Glutamatergic neuron (in vitro differentiated cells): ENCODE measurements at regions not wholly inside any gene's neighbourhood (a gene's known extent, or its start where the extent isn't known, plus 50 kb on each side); places are given as distances from the start of the nearest gene placed in this dataset.

Experiments
- DNase-seq: peaks from one replicate; pipeline ENCODE4 v3.0.0; 2022
- H3K27ac Mint-ChIP-seq: one replicate; pipeline ENCODE4 v1.8.0; 2020; ENCODE audit warnings: mild to moderate bottlenecking, mixed read lengths, inconsistent platforms; ENCODE audit not compliant: unreplicated experiment
- H3K27me3 Mint-ChIP-seq: one replicate; pipeline ENCODE4 v1.8.0; 2020; ENCODE audit warnings: mild to moderate bottlenecking, moderate library complexity, mixed read lengths, inconsistent platforms; ENCODE audit not compliant: unreplicated experiment
- H3K36me3 Mint-ChIP-seq: one replicate; pipeline ENCODE4 v1.8.0; 2020; ENCODE audit warnings: mild to moderate bottlenecking, mixed read lengths, inconsistent platforms; ENCODE audit not compliant: unreplicated experiment
- H3K4me1 Mint-ChIP-seq: one replicate; pipeline ENCODE4 v1.8.0; 2020; ENCODE audit warnings: mild to moderate bottlenecking, low read depth, mixed read lengths, inconsistent platforms; ENCODE audit not compliant: unreplicated experiment
- H3K4me3 Mint-ChIP-seq: one replicate; pipeline ENCODE4 v1.8.0; 2020; ENCODE audit warnings: mild to moderate bottlenecking, mixed read lengths, inconsistent platforms; ENCODE audit not compliant: unreplicated experiment
- H3K9me3 Mint-ChIP-seq: one replicate; pipeline ENCODE4 v1.8.0; 2020; ENCODE audit warnings: mild to moderate bottlenecking, moderate library complexity, mixed read lengths, inconsistent platforms; ENCODE audit not compliant: unreplicated experiment
- TF ChIP-seq, protein P1 (sequence below): fragments of 200-600 bp; sonication (generic); IDR thresholded peaks from one replicate; pipeline ENCODE4 v1.5.0; 2021; ENCODE audit not compliant: partially characterized antibody, unreplicated experiment

DNA sequence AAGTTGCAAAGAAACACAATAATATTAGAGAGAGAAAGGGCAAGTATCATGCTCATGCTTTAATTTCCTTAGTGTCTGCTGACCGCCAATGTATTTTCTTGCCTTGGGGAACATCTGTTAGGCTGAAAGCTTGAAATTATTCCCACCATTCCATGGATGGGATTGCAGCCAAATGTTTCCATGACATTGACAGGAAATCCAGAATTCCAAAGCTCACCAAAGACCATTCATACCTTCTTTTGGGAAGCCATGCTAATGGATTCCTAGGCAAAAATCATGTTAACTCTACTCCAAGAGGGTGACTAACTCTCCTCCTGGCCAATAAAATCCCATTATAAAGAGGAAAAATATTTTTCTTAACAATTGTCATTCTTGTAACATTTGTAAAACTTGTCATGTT lies 661.4 kb upstream of the FAT3 start:
- TF ChIP-seq, protein P1, sequence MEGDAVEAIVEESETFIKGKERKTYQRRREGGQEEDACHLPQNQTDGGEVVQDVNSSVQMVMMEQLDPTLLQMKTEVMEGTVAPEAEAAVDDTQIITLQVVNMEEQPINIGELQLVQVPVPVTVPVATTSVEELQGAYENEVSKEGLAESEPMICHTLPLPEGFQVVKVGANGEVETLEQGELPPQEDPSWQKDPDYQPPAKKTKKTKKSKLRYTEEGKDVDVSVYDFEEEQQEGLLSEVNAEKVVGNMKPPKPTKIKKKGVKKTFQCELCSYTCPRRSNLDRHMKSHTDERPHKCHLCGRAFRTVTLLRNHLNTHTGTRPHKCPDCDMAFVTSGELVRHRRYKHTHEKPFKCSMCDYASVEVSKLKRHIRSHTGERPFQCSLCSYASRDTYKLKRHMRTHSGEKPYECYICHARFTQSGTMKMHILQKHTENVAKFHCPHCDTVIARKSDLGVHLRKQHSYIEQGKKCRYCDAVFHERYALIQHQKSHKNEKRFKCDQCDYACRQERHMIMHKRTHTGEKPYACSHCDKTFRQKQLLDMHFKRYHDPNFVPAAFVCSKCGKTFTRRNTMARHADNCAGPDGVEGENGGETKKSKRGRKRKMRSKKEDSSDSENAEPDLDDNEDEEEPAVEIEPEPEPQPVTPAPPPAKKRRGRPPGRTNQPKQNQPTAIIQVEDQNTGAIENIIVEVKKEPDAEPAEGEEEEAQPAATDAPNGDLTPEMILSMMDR = no peak
- no peak overlapping the region for H3K4me3 Mint-ChIP-seq
- DNase-seq = no peak
- H3K9me3 Mint-ChIP-seq = no peaks in the 10 kb centered on the region
- no peaks in the 10 kb centered on the region for H3K36me3 Mint-ChIP-seq
- peaks cover 7% of the 10 kb centered on the region for H3K4me1 Mint-ChIP-seq
- no peaks in the 10 kb centered on the region for H3K27me3 Mint-ChIP-seq
- no peak overlapping the region for H3K27ac Mint-ChIP-seq

DNA sequence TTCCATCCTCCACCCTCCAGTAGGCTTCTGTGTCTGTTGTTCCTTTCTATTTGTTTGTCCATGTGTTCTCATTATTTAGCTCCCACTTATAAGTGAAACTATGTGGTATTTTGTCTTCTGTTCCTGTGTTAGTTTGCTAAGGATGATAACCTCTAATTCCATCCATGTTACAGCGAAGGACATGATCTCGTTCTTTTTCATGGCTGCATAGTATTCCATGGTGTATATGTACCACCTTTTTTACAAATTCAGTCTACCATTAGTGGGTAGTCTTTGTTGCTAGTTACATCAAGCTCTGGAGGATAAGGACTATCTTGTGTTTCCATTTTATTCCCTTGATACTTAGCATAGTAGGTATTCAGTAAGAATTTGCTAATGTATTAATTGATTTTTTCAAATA lies 664.2 kb upstream of the FAT3 start:
- Mint-ChIP-seq H3K4me1 (peaks cover 7% of the 10 kb centered on the region), H3K27ac (no peak overlapping the region), H3K4me3 (no peak overlapping the region), H3K36me3 (no peaks in the 10 kb centered on the region), H3K27me3 (no peaks in the 10 kb centered on the region), H3K9me3 (no peaks in the 10 kb centered on the region)
- DNase-seq = no peak
- TF ChIP-seq, protein P1 = no peak

DNA sequence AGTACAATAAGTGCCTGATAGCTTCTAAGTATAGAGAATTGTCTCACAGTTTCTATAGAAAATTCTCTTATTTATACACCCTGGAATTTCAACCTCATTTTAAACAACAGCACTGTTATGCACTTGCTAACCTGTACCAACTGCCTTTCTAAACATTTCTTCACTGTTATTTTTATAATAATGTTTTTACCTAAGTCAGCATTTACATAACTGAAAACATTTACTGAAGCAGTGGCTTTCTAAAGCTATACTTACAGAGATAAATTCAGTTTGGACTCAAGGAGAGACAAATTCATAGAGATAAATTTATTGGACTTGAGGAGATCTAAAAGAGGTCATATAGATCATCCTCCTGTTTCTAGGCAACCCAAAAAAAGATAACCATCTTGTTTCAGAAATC lies 686.6 kb upstream of the FAT3 start:
- Mint-ChIP-seq H3K4me1 (no peaks in the 10 kb centered on the region), H3K4me3 (no peak overlapping the region), H3K27me3 (no peaks in the 10 kb centered on the region), H3K36me3 (peaks cover 4% of the 10 kb centered on the region), H3K27ac (no peak overlapping the region), H3K9me3 (peaks cover 5% of the 10 kb centered on the region)
- no peak for DNase-seq
- TF ChIP-seq, protein P1 = no peak

DNA sequence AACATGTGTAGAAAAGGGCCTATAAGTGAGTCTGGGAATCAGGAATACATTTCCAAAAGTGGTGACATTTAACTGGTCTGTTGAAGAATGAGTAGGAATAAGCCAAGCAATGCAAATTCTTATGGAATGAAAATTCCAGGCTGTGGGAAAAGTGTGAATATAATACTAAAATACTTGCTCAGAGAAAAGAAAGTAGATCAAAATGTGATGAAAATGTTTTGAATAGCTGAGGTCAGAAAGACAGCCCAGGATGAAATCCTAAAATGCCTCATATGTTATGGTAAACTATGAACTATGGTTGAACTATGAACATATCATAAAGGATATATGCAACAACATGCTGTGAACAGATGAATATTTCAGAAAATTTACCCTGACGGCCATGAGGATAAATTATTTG lies 688.3 kb upstream of the FAT3 start:
- TF ChIP-seq, protein P1 = no peak

DNA sequence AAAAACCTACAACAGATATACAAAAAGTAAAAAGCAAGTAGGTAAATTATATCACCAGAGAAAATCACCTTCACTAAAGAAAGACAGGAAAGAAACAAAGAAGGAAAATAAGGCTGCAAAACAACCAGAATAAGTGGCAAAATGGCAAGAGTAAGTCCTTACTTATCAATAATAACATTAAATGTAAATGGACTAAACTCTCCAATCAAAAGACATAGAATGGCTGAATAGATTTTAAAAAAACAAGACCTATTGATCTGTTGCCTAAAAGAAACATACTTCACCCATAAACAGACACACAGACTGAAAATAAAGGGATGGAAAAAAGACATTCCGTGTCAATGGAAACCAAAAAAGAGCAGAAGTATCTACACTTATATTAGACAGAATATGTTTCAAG lies 695.7 kb upstream of the FAT3 start:
- Mint-ChIP-seq H3K27me3 (no peaks in the 10 kb centered on the region), H3K4me1 (no peaks in the 10 kb centered on the region), H3K36me3 (no peaks in the 10 kb centered on the region), H3K27ac (no peak overlapping the region), H3K4me3 (no peak overlapping the region), H3K9me3 (no peaks in the 10 kb centered on the region)
- DNase-seq = no peak
- TF ChIP-seq, protein P1 = no peak

More for the DNA sequence above, 688.3 kb upstream of the FAT3 start:
- Mint-ChIP-seq H3K9me3 (peaks cover 5% of the 10 kb centered on the region), H3K27ac (no peak overlapping the region), H3K4me3 (no peak overlapping the region), H3K4me1 (no peaks in the 10 kb centered on the region), H3K27me3 (no peaks in the 10 kb centered on the region), H3K36me3 (peaks cover 4% of the 10 kb centered on the region)
- no peak for DNase-seq
